ENCODE measurements at regions not wholly inside any gene's neighbourhood (a gene's known extent, or its start where the extent isn't known, plus 50 kb on each side); places are given as distances from the start of the nearest gene placed in this dataset.

GRCh38 chrX:100048156-100048555, 361.9 kb downstream of the PCDH19 start:
- no peak for TF ChIP-seq CTCF (IDR thresholded peaks at IDR 0.05 in 4 of 5, conservative IDR thresholded peaks at IDR 0.05 in 1 of 5)
- no peak for TF ChIP-seq POLR2A (IDR thresholded peaks at IDR 0.05)
